Right renal pelvis (tissue), 4 donors: ENCODE measurements at regions not wholly inside any gene's neighbourhood (a gene's known extent, or its start where the extent isn't known, plus 50 kb on each side); places are given as distances from the start of the nearest gene placed in this dataset.
A peak's percentile ranks its signal among the peaks of the same experiment; 100 is the strongest.

Experiments
- DNase-seq, 4 donors: peaks; one replicate each; pipeline ENCODE4 v3.0.0-alpha.2; 2013; ENCODE audit warnings: low read depth in 4 of 4, low spot score in 3 of 4, missing footprints in 1 of 4

DNA sequence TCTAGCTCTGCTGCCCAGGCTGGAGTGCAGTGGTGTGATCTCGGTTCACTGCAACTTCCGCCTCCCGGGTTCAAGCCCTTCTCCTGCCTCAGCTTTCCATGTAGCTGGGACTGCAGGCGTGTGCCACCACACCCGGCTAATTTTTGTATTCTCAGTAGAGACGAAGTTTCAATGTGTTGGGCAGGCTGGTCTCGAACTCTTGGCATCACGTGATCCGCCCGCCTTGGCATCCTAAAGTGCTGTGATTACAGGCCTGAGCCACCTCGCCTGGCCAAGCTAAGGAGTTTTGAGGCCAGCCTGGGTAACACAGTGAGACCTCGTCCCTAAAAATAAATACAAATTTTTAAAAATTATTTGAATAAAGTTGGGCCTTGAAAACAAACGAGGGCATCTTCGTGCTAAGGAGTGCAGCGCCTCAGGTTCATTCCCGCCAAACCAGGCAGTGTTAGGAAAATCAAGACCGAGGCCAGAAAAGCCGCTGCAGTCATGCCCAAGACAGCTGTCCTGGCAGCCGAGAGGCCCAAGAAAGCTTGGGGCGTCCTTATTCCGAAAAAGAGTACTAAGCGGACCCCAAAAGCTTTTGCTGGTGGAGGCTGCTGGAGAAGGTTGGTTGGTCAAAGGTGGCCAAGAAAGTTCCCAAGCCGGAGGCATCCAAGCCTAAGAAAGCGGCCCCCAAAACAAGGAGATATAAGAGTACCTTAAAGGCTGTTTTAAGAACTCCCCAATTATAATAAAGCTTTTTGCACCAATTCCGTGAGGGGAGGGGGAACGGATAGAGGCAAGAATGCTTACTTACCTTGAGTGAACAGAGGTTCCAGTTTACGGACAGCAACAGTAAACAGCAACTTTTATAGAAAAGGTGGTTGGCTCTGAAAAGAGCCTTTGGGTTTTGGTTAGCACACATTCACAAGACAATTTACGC lies 109.0 kb downstream of the HFE start:
- no peak for DNase-seq

DNA sequence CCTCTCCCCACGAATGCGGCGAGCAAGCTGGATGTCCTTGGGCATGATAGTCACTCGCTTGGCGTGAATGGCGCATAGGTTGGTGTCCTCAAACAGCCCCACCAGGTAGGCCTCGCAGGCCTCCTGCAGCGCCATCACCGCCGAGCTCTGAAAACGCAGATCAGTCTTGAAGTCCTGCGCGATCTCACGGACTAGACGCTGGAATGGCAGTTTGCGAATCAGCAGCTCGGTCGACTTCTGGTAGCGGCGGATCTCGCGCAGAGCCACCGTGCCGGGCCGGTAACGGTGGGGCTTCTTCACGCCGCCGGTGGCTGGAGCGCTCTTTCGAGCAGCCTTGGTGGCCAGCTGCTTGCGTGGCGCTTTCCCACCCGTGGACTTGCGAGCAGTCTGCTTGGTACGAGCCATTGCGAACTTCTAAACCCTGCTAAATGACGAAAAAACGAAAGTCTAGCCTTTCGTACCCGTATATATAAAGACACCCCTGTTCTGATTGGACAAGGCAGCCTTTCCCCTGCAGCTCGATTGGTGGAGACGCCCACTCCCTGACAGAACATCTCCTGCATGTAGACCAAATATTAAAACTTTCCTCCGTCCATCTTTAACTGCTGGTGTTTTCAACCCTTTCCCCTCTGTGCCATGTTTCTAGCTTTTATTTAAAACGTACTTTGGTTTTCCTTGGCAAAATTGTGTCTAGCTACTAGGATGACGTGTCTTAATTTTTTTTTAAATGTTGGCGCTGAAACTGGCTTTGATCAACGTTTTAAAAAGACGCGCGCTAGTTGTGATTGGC lies 109.8 kb downstream of the HFE start:
- peak in 2 of 4 donors; percentile 89 to 91 for DNase-seq

DNA sequence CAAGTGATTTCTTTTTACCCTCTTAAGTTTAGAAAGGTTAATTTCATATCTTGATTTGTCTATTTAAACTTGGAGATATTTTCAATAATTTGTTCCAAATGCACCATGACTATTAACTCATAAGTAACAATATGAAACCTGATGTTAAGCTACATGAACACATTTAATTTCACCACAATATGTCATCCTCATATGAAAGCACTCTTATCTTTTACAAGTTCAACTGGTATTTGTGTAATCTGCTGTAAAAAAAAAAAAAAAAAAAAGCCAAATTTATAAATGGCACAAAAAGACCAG lies 110.4 kb downstream of the HFE start:
- no peak for DNase-seq

DNA sequence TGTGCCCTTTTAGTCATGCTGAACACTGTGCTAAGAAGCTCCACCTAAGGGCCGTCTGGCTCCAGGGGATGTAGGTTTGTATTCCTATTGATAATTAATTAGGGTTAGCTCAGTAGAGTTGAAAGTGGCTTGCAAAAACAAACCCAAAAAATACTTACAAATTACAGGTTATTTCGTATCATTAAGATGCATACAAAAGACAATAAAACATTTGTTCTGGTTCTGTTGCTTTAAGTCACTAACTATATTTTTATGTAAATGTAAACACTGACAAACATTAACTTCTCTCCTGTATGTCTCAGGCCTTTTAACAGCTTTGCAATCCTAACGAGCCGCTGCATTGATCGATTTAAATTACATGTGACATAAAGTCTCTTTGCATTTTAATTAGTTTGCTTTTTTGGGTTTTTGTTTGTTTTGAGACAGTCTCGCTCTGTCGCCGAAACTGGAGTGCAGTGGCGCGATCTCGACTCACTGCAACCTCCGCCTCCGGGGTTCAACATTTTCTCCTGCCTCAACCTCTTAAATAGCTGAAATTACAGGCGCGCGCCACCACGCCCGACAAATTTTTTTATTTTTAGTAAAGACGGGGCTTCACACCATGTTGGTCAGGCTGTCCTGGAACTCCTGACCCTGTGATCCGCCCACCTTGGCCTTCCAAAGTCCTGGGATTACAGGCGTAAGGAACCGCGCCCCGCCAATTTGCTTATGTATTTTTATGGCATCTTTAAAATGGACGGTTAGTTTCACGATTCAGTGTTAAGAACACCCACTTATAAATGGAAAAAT lies 110.9 kb downstream of the HFE start:
- no peak for DNase-seq

DNA sequence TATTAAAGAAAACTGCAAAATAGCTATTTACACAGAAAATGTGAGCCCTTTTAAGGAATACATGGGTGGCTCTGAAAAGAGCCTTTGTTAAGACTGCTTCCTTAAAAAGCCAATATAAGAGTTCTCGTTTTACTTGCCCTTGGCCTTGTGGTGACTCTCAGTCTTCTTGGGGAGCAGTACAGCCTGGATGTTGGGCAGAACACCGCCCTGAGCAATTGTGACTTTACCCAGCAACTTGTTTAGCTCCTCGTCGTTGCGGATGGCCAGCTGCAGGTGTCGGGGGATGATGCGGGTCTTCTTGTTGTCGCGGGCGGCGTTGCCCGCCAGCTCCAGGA lies 111.5 kb downstream of the HFE start:
- DNase-seq: no peak

DNA sequence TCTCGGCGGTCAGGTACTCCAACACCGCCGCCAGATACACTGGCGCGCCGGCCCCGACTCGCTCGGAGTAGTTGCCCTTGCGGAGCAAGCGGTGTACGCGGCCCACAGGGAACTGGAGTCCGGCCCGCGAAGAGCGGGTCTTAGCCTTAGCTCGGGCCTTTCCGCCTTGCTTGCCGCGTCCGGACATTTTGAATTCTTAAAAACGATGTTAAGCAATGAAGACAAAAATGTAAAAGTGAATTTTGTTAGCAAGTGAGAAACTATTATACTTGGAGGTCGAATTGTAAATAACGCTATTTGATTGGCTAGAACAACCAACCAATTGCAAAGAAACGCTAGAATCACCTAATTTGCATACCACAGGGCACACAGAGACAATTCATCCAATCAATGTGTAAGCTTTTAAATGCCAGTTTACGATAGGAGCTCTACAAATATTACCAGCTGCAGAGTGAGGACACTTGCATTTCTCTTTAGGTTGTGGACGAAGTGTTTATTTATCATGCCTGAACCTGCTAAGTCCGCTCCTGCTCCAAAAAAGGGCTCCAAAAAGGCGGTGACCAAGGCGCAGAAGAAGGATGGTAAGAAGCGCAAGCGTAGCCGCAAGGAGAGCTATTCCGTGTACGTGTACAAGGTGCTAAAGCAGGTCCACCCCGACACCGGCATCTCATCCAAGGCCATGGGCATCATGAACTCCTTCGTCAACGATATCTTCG lies 112.0 kb downstream of the HFE start:
- DNase-seq: peak in 3 of 4 donors; percentile 88 to 95 (median 92)

DNA sequence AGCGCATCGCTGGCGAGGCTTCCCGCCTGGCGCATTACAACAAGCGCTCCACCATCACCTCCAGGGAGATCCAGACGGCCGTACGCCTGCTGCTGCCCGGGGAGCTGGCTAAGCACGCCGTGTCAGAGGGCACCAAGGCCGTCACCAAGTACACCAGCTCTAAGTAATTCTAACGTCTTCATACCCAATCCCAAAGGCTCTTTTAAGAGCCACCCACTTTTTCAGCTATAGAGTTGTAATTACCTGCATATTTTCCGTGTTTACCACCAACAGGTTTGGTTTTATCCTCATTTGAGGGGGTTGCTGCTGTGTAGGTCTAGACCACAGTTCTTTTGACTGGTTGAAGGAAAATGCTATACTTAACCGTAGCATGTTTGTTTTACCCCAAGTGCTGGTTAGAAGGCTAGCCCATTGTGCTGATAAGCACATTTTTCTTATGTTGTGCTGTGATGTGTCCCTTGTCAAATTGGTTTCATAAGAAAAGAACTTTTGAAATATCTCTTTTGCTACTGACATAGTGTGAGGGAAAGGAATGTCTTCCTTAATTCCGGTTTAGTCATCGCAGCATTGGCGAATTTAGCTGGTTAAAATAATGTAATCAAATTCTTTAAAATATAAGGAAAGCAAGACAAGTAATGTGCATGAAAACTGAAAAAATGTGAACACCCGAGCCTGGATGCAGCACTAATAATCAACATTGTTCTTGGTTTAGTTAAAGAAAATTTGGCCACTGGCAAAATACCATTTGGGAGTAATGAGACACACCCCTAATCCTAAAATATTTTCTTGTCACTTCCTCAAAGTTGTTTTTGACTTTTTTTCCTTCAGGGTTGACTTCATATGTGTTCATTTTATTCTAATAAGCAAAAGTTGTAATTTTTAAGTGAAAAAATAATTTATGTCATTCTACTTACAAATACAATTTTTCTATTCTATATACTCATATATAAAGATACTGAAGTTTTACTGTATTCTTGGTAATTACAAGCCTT lies 112.8 kb downstream of the HFE start:
- no peak for DNase-seq

DNA sequence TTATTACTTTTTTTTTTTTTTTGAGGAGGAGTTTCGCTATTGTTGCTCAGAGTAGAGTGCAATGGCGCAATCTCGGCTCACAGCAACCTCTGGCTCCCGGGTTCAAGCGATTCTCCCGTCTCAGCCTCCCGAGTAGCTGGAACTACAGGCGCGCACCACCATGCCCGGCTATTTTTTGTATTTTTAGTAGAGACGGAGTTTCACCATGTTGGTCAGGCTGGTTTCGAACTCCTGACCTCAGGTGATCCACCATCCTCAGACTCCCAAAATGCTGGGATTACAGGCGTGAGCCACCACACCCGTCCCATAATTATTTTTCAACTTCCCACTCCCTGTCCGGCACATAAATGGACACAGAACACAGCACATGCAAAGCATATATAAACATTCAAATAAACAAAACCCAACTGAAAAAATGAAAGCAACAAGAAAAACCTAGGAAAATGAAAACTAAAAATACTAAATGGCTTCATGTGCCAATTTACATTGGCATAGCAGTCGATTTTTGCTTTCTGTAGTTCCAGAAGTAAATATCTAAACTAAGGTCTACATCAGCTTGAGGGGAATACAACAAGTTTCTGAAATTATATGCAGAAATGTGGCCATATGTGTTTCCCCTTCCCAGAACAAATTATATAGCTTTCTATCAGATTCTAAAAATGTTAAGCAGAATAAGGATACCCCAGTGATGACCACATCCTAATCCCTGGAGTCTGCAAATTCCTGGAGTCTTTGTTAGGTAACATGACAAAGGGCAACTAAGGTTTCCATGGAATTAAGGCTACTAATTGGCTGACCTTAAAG lies 113.9 kb downstream of the HFE start:
- DNase-seq: no peak

DNA sequence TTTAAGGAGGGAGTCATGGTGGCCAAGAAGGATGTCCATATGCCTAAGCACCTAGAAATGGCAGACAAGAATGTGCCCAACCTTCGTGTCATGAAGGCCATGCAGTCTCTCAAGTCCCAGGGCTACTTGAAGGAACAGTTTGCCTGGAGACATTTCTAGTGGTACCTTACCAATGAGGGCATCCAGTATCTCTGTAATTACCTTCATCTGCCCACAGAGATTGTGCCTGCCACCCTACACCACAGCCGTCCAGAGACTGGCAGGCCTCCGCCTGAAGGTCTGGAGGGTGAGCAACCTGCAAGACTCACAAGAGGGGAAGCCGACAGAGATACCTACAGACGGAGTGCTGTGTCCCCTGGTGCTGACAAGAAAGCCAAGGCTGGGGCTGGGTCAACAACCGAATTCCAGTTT lies 115.0 kb downstream of the HFE start:
- DNase-seq: no peak

DNA sequence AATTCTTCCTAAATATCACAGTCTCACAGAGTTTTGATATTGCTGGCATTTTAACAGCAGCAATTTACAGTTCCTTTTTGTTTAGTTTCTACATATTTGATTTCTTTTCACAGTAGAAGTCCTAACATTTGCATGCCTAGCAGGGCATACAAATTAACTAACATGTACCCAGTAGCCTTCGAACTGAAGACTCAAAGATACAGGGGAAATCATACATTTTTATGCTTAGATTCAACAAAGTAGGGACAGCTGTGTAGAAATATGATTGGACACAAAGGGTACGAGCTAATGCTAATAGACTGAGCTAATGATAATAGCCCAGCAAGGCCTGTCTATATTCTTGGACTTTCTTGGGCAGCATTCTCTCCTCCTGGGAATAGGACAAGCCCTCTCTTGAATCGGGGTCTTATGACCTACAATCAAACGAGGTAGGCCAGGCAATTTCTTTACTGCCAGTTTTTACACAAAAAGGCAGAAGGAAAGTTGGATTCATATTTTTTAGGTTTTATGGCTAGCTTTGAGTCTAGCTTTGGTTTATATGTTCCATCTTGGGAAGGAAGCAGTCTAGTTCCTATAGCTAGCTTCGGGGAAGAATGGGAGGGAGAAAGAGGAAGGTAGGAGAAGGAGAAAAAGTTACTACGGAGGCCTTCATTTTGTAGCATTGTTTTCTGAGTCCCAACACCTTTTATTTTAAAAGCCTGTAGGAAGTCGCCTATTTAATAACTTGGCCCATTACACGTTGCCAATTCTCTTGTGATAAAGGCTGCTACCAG lies 115.8 kb downstream of the HFE start:
- DNase-seq: no peak

DNA sequence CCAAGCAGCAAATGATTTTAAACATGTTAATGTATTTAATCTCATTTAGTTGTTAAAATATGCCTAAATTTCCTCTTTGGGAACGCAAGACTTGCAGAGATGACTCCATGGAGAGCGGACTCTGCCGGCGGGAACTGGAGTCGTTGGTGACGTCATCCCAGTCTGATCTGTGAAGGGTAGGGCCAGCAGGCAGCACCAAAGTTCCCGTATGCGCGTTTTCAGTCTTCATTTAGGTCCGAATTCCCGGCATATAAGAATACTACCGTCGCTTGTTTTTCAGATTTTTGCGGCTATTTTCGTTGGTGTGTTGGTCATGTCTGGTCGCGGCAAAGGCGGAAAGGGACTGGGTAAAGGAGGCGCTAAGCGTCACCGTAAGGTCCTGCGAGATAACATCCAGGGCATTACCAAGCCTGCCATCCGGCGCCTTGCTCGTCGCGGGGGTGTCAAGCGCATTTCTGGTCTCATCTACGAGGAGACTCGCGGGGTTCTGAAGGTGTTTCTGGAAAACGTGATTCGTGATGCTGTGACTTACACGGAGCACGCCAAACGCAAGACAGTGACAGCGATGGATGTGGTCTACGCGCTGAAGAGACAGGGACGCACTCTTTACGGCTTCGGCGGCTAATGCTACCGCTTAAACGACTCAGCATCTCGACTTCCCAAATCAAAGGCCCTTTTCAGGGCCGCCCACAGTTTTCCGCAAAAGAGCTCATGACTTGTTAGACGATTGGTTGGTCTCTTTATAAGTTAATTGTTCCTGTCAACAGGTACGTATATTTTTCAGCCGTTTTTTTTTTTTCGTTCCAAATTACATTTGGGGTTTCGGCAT lies 117.3 kb downstream of the HFE start:
- peak; percentile 98 to 100 (median 99) for DNase-seq

DNA sequence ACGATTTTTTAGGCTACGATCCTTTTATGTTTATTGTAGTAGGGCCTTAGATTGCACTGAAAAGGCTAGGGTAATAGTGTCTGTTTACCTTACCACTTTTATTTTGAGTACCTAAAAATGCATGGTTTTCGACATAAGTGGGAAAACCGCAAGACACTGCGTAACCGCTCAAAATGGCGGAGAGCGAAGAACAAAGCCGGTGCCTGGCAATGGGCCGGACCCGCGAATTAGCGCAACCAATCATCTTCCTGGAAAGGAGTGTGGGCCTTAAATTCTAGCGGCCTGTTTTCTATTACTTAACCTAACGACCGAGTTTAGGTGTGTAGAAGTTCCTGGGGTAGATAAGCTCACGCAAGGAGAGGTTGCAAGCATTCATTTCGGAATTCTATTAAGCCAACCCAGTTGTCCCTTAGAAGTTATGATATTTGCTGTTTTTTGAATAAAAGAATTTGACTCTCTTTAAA lies 118.0 kb downstream of the HFE start:
- no peak for DNase-seq

DNA sequence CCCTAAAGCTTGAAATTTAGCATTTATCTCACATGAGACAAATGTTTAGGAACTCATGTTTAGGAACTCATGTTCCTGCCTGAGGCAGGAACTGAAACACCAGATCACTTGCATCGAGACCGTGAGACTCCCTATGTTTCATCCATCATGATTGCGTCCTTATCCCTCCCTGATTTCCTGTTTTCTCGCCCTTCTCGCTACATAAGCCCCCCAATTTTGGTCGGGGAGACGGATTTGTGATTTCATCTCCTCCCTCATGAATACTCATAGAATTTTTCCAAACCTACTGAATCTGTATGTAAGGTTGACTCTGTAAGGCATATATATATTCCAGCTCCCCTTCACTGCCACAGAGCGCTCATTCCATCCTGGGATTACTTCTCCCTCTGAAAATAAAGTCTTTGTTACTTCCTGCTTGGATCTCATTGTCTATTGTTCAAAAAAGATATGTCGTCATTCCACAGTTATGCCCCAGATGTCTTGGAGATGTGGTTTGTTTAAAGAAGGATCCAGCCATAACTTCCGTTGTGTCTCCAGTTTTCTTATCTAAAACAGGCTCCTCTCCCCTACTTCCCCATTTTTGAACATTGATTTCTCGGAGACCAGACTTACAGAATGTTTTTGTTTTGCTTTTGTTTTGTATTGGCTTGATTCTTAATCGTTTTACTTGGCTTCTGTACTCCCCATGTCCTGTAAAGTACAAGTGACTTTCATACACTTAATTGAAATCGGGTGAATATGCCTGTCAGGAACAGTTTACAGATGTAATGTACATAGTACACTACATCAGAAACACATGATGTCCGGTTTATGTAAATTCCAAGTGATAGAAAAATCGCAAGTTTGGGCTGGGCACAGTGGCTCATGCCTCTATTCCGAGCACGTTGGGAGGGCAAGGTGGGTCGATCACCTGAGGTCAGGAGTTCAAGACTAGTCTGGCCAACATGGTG lies 118.7 kb downstream of the HFE start:
- no peak for DNase-seq

DNA sequence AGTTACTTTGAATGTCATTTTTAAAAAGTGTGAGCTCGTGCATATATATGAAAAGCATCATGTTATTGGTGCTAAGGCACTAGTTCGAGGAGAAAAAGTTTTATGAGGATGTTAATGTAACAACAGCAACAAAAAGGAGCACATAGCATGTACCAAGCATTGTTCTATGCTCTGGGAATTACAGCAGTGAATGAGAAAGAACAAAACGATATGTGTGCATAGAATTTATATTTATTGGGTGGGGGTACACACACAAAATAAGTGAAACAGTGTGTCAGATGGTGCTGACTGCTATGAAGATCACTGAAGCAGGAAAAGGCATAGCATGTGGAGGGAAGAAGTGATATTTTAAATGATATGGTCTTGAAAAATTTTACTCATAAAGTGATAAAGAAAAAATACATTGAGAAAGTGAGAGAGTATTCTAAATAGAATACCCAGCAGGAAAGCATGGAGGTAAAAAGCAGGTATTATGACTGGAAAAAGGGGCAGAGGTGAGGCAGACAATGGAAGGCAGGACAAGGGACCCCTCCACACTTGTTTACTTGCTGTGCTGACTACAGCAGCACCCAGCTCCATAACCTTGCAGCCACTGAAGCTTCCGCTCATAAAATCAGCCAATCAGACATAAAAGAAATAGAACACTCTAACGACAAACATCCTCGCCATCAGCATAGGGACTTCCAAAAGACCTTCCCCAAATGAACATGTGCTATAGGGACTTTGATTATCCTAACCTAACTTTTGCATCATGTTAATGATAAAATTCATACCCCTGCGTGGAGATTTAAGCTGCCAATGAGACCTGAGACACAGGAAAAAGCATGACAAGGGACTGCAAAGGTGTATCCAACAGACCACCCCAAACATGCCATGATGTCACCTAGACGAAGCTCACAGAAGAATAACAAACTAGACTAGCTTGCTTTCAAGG lies 119.9 kb downstream of the HFE start:
- no peak for DNase-seq

DNA sequence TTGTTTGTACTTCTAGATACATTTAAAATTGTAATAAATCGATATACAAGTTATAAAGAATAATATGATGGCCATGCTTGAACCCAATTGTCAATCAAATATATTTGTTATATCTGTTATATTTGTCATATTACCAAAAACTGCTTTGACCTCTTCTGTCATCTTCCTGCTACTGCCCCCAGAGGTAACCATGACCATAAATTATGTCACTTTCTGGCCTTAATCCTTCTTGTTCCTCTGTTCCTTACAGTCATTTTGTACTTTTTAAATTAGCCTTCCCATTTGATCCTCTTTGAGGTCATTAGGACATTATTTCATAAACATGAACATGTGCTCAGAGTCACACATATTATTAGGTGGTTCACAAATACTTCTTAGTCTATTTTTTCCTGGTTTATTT lies 124.7 kb downstream of the HFE start:
- no peak for DNase-seq
